ENCODE measurements at regions not wholly inside any gene's neighbourhood (a gene's known extent, or its start where the extent isn't known, plus 50 kb on each side); places are given as distances from the start of the nearest gene placed in this dataset.

- TF ChIP-seq POLR2A (IDR thresholded peaks at IDR 0.05; ENCODE audit: low read depth, low read length) (no peak), POLR2AphosphoS5 (IDR thresholded peaks at IDR 0.05; ENCODE audit: low read depth, low read length) (no peak), TAF1 (IDR thresholded peaks at IDR 0.05; ENCODE audit: borderline replicate concordance, low read depth, low read length) (no peak)
Measured at GRCh38 chr3:148319161-148319915, 378.4 kb upstream of the AGTR1 start.
